Endothelial cell (in vitro differentiated cells): ENCODE measurements at regions not wholly inside any gene's neighbourhood (a gene's known extent, or its start where the extent isn't known, plus 50 kb on each side); places are given as distances from the start of the nearest gene placed in this dataset.
A peak's percentile ranks its signal among the peaks of the same experiment; 100 is the strongest.

ENCODE experiments used
- DNase-seq: peaks from one replicate; pipeline ENCODE4 v3.0.0; 2021; ENCODE audit warnings: low spot score
- H3K27ac Mint-ChIP-seq: one replicate; pipeline ENCODE4 v1.8.0; 2021; ENCODE audit warnings: mixed read lengths, inconsistent platforms; ENCODE audit not compliant: unreplicated experiment
- H3K27me3 Mint-ChIP-seq: one replicate; pipeline ENCODE4 v1.8.0; 2021; ENCODE audit warnings: mild to moderate bottlenecking, moderate library complexity, mixed read lengths, inconsistent platforms; ENCODE audit not compliant: unreplicated experiment
- H3K36me3 Mint-ChIP-seq: one replicate; pipeline ENCODE4 v1.8.0; 2021; ENCODE audit warnings: mild to moderate bottlenecking, low read depth, mixed read lengths, inconsistent platforms; ENCODE audit not compliant: unreplicated experiment
- H3K4me1 Mint-ChIP-seq: one replicate; pipeline ENCODE4 v1.8.0; 2021; ENCODE audit warnings: mild to moderate bottlenecking, mixed read lengths, inconsistent platforms; ENCODE audit not compliant: unreplicated experiment
- H3K4me3 Mint-ChIP-seq: one replicate; pipeline ENCODE4 v1.8.0; 2021; ENCODE audit warnings: mild to moderate bottlenecking, mixed read lengths, inconsistent platforms; ENCODE audit not compliant: unreplicated experiment
- H3K9me3 Mint-ChIP-seq: one replicate; pipeline ENCODE4 v1.8.0; 2021; ENCODE audit warnings: mixed read lengths, inconsistent platforms; ENCODE audit not compliant: unreplicated experiment
- CTCF ChIP-seq: fragments of 200-600 bp; sonication (generic); IDR thresholded peaks from one replicate; pipeline ENCODE4 v1.5.0; 2021; ENCODE audit warnings: antibody characterized with exemption; ENCODE audit not compliant: unreplicated experiment

DNA sequence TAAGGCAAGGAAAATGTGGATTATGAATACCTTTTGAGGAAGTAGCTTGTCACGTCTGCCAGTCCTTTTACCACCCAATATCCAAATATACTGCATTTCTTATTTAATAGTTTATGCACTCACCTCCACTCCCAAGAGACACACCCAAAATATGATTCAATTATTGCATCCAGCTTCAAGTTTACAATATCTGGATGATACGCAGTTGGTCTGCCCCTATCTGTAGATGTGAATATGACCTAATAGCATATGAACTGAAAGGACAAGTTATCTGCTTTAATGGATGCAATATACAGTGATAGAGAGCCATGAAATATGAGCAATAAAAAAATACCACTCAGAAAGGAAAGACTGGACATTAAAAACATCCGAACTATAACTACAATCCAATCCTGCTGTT is 159.4 kb upstream of the MAGI2 start:
- no peaks in the 10 kb centered on the region for H3K27me3 Mint-ChIP-seq
- no peaks in the 10 kb centered on the region for H3K9me3 Mint-ChIP-seq
- no peak overlapping the region for H3K4me3 Mint-ChIP-seq
- TF ChIP-seq CTCF: no peak
- H3K27ac Mint-ChIP-seq: no peak overlapping the region
- peaks cover 3% of the 10 kb centered on the region for H3K36me3 Mint-ChIP-seq
- peaks cover 5% of the 10 kb centered on the region for H3K4me1 Mint-ChIP-seq
- DNase-seq: no peak

DNA sequence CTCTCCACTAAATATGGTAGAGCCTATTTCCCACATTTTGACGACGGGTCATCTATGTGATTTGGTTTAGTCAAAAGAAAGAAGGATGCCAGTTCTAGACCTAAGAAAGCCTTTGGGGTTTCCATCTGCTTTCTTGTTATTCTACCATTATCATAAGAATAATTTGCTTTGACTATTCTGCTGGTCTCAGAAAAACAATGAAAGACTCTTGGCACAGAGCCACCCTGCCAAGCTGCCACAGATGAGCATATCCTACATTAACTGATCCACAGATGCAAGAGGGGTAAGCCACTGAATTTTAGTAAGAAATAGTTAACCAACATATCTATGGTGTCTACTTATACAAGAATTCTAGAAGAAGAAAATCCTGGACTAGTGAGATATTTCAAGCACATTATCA is 158.6 kb upstream of the MAGI2 start:
- no peak for DNase-seq
- TF ChIP-seq CTCF: no peak
- H3K27me3 Mint-ChIP-seq: no peaks in the 10 kb centered on the region

GRCh38 chr7:79610748-79611304 is 157.4 kb upstream of the MAGI2 start:
- H3K9me3 Mint-ChIP-seq: no peaks in the 10 kb centered on the region
- peaks cover 5% of the 10 kb centered on the region for H3K4me1 Mint-ChIP-seq
- no peak overlapping the region for H3K4me3 Mint-ChIP-seq
- H3K27ac Mint-ChIP-seq: peak overlapping the region; percentile 4
- H3K27me3 Mint-ChIP-seq: no peaks in the 10 kb centered on the region
- no peaks in the 10 kb centered on the region for H3K36me3 Mint-ChIP-seq
- TF ChIP-seq CTCF: no peak
- DNase-seq: no peak

More for the DNA sequence above, 158.6 kb upstream of the MAGI2 start:
- Mint-ChIP-seq H3K27ac (no peak overlapping the region), H3K36me3 (peaks cover 3% of the 10 kb centered on the region), H3K4me3 (no peak overlapping the region), H3K9me3 (no peaks in the 10 kb centered on the region), H3K4me1 (peaks cover 5% of the 10 kb centered on the region)

- no peak for TF ChIP-seq CTCF
- H3K9me3 Mint-ChIP-seq: no peaks in the 10 kb centered on the region
- H3K4me1 Mint-ChIP-seq: peaks cover 5% of the 10 kb centered on the region
- no peak for DNase-seq
- H3K4me3 Mint-ChIP-seq: no peak overlapping the region
- no peaks in the 10 kb centered on the region for H3K27me3 Mint-ChIP-seq
- no peaks in the 10 kb centered on the region for H3K36me3 Mint-ChIP-seq
- peak overlapping the region; percentile 4 for H3K27ac Mint-ChIP-seq
Measured at GRCh38 chr7:79610313-79610712, 156.8 kb upstream of the MAGI2 start.

- no peak overlapping the region for H3K27ac Mint-ChIP-seq
- H3K4me1 Mint-ChIP-seq: peaks cover 5% of the 10 kb centered on the region
- no peaks in the 10 kb centered on the region for H3K27me3 Mint-ChIP-seq
- TF ChIP-seq CTCF: no peak
- no peaks in the 10 kb centered on the region for H3K36me3 Mint-ChIP-seq
- H3K9me3 Mint-ChIP-seq: no peaks in the 10 kb centered on the region
- no peak for DNase-seq
- H3K4me3 Mint-ChIP-seq: no peak overlapping the region
Measured at GRCh38 chr7:79608005-79608404, 154.5 kb upstream of the MAGI2 start.
